Ammon's horn (tissue), 1 donor: ENCODE measurements at regions not wholly inside any gene's neighbourhood (a gene's known extent, or its start where the extent isn't known, plus 50 kb on each side); places are given as distances from the start of the nearest gene placed in this dataset.
A peak's percentile ranks its signal among the peaks of the same experiment; 100 is the strongest.

Source experiments
- DNase-seq: peaks from one replicate; pipeline ENCODE4 v3.0.0-alpha.2; 2016; ENCODE audit warnings: low spot score

- no peak for DNase-seq
Observed at GRCh38 chr2:151197184-151198108, 64.2 kb downstream of the RBM43 start.

DNA sequence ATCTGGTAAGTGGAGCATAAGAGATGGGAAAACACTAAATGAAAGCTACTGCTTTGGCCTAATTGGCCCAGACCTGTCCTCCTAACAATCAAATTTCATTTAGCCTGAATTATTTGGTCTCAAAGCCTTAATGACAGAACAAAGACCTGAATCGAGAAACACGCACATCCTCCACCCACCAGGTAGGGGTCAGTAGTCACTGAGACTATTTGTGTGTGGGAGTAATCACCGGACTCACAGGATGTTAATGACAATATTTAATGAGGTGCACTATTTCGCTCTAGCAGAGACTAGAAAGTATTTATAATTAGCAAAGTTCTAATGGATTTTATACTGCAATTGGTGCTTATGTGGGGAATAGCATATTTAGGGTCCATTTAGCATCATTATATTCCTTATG lies 68.1 kb downstream of the RBM43 start:
- no peak for DNase-seq

GRCh38 chr2:151192681-151193080 lies 69.0 kb downstream of the RBM43 start:
- no peak for DNase-seq

DNA sequence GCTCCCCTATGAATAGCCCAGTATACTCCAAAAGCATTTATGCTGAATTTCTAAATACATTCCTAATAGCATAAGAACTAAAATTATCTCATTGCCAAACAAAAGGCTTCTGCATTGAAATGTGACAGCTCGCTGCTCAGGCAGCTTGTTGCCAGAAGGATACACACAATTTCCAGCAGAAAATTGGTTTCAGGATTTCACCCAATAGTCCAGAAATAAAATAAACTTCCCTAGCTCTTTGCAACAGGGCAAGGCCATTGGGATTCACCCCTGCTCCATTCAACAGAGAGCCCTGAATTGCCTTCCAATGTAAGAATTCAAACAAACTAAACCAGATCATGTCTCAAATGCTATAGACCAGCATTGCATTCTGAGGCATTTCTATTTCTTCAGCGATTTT lies 70.7 kb downstream of the RBM43 start:
- no peak for DNase-seq

GRCh38 chr2:151189125-151189524 lies 72.5 kb downstream of the RBM43 start:
- no peak for DNase-seq

- DNase-seq: no peak
Observed at GRCh38 chr2:151186011-151186410, 75.7 kb downstream of the RBM43 start.

- no peak for DNase-seq
Observed at GRCh38 chr2:151182899-151183809, 78.5 kb downstream of the RBM43 start.

- no peak for DNase-seq
Observed at GRCh38 chr2:151182396-151182795, 79.3 kb downstream of the RBM43 start.

GRCh38 chr2:151181524-151181923 lies 80.1 kb downstream of the RBM43 start:
- DNase-seq: no peak

- DNase-seq: no peak
Observed at GRCh38 chr2:151180123-151180522, 81.5 kb downstream of the RBM43 start.

GRCh38 chr2:151178207-151178606 lies 83.5 kb downstream of the RBM43 start:
- no peak for DNase-seq

DNA sequence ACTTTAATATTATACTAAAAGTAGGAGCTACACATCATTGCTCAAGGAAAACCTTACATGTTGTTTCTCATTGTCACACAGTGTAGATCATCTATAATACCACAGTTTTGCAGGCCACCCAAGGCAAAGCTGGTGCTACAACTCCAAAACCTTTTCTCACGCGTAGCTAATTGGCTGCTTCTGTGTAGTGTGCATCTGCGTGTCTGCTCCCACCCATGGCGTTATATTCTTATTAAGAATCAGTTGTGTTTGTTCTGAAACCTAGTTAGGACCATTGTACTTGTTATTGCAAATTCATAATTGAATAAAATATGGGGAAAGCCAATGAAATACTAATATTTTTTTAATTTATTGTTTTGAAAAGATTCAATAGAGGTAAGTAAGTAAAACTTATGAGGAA lies 83.9 kb downstream of the RBM43 start:
- DNase-seq: no peak

GRCh38 chr2:151176661-151177060 lies 85.0 kb downstream of the RBM43 start:
- DNase-seq: no peak

- no peak for DNase-seq
Observed at GRCh38 chr2:151175864-151176263, 85.8 kb downstream of the RBM43 start.

DNA sequence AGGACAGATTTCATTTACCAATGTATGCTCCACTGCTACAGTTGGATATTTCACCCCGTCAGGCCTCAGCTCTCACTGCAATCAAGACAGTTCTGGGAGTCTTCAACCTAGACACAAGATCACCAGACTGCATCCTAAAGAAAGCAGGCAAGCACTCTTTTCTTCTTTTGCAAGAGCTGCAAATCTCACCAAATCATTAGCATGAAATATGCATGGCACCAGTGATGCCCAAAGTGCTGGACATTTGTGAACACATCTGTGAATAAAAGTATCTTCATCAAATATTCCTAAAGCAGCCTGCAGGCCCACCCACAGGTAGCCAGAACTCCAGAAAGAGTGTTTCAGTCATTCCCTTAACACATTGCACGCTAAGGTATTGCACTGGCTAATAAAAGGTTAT lies 87.5 kb downstream of the RBM43 start:
- DNase-seq: no peak

DNA sequence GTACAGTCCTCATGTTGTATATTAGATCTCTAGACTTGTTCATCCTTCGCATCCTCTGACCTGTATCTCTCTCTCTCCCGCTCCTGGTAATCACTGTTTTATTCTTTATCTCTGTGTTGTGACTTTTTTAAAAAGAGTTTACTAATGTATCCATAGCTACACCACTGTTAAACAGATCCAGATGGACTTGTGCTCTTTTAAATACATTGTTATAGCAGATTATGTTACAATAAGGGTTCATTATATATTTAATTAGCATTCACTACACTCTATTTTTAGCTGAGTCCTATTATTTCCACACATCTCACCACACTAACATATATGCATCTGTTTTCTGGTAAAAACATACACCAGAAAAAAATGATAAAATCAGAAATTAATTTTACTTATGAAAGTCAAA lies 90.5 kb downstream of the RBM43 start:
- DNase-seq: no peak

GRCh38 chr2:151166410-151166809 lies 95.3 kb downstream of the RBM43 start:
- DNase-seq: no peak

- no peak for DNase-seq
Observed at GRCh38 chr2:151165105-151165684, 96.5 kb downstream of the RBM43 start.

- DNase-seq: peak; percentile 42
Observed at GRCh38 chr2:151161821-151162551, 99.7 kb downstream of the RBM43 start.

DNA sequence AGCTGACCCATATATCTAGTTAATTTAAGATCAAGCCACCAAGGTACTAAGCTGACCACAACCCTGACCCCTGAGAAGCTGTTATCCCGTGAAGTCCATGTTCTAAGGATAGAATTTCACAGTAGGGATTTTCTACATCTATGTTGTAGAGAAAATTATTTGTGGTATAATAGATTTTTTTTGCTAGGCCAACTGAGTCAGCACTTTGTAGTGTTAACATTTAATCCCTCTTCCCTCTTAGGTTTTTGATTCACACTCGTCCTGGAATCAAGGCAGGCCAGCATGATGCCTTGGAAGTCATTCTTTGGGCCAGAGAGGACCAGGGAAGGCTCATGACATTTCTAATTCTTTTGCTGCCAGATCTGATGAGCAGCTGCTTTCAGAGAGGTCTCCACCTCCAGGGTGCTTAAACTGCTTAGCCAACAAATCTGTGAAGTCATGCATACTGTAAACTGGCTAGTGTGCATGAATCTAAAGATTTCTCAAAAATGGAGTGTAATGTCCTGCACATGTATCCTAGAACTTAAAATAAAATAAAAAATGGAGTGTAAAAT lies 102.5 kb downstream of the RBM43 start:
- no peak for DNase-seq

DNA sequence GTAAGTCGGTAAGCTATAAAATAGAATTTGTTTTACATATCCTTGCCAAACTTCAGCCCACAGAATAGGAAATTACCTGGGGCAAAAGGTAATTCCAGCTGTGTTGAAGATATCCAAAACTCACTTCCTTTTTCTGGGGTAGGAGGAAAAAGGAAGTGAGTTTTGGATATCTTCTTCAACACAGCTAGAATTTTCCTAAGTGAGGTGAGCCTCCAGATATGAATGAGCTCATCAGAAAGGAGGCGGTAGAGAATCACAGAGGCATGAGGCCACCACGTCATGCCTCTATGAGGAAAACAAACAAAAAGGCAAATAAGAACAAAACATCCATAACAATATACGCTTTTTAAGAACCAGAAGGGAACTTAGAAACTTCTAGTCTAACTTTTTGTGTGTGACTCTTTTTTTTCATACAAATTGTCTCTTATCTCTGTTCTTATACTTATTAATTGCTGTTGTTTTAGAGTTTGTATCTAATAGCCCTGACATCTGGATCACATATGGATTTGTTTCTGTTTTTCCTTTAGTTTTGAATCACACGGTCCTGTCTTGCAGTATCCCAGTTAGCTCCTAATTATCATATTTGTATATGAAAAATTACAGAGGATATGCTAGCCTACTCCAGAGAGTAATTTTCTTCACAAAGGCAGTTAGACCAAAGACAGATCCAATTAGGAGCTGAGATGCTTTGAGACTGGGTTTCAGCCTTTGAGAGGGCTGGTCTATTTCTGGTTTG lies 104.5 kb downstream of the RBM43 start:
- DNase-seq: no peak
